H9 (cell line): ENCODE measurements at regions not wholly inside any gene's neighbourhood (a gene's known extent, or its start where the extent isn't known, plus 50 kb on each side); places are given as distances from the start of the nearest gene placed in this dataset.

Source experiments
- DNase-seq: peaks from one replicate; pipeline ENCODE4 v3.0.0-alpha.2; 2017
- H2AFZ ChIP-seq: one replicate; pipeline ENCODE4 v1.6.1; 2013; ENCODE audit warnings: mild to moderate bottlenecking, low read length, control low read depth, moderate library complexity
- H2AK5ac ChIP-seq: 2 replicates; pipeline ENCODE4 v1.6.1; 2013; ENCODE audit warnings: low read length, control low read depth, mixed read lengths; ENCODE audit not compliant: insufficient read length
- H2BK120ac ChIP-seq: one replicate; pipeline ENCODE4 v1.6.1; 2013; ENCODE audit warnings: low read depth, mild to moderate bottlenecking, low read length, control low read depth, inconsistent platforms; ENCODE audit not compliant: poor library complexity, severe bottlenecking
- H2BK12ac ChIP-seq: 2 replicates; pipeline ENCODE4 v1.6.1; 2013; ENCODE audit warnings: low read length, control low read depth, mixed read lengths, low read depth; ENCODE audit not compliant: insufficient read length
- H2BK15ac ChIP-seq: 2 replicates; pipeline ENCODE4 v1.6.1; 2013; ENCODE audit warnings: low read depth, low read length, control low read depth
- H2BK20ac ChIP-seq: one replicate; pipeline ENCODE4 v1.6.1; 2013; ENCODE audit warnings: low read depth, mild to moderate bottlenecking, low read length, control low read depth, inconsistent platforms; ENCODE audit not compliant: poor library complexity, severe bottlenecking
- H2BK5ac ChIP-seq: 2 replicates; pipeline ENCODE4 v1.6.1; 2013; ENCODE audit warnings: low read length, control low read depth, mixed read lengths; ENCODE audit not compliant: insufficient read length
- H3K14ac ChIP-seq: 2 replicates; pipeline ENCODE4 v1.6.1; 2013; ENCODE audit warnings: low read length, control low read depth; ENCODE audit not compliant: insufficient read depth
- H3K18ac ChIP-seq: 2 replicates; pipeline ENCODE4 v1.6.1; 2013; ENCODE audit warnings: low read depth, mild to moderate bottlenecking, mixed read lengths, low read length, control low read depth; ENCODE audit not compliant: insufficient read length
- H3K23ac ChIP-seq: 2 replicates; pipeline ENCODE4 v1.6.1; 2013; ENCODE audit warnings: low read length, control low read depth, mixed read lengths, low read depth; ENCODE audit not compliant: insufficient read length
- H3K23me2 ChIP-seq: 2 replicates; pipeline ENCODE4 v1.6.1; 2013; ENCODE audit warnings: low read depth, mild to moderate bottlenecking, mixed read lengths, low read length, control low read depth; ENCODE audit not compliant: insufficient read length, poor library complexity, severe bottlenecking
- H3K27ac ChIP-seq: 2 replicates; pipeline ENCODE4 v1.5.1; 2013; ENCODE audit warnings: low read length, control low read depth, mixed read lengths, low read depth; ENCODE audit not compliant: insufficient read length
- H3K27me3 ChIP-seq: 2 replicates; pipeline ENCODE4 v1.6.1; 2013; ENCODE audit warnings: low read length, control low read depth, inconsistent platforms; ENCODE audit not compliant: insufficient read depth
- H3K4ac ChIP-seq: 2 replicates; pipeline ENCODE4 v1.6.1; 2013; ENCODE audit warnings: low read depth, mild to moderate bottlenecking, control low read depth, inconsistent platforms, low read length, moderate library complexity
- H3K4me1 ChIP-seq: 2 replicates; pipeline ENCODE4 v1.6.1; 2013; ENCODE audit warnings: low read length, control low read depth, inconsistent platforms; ENCODE audit not compliant: insufficient read depth
- H3K4me2 ChIP-seq: 2 replicates; pipeline ENCODE4 v1.6.1; 2013; ENCODE audit warnings: low read length, control low read depth, mixed read lengths; ENCODE audit not compliant: insufficient read length, insufficient read depth
- H3K56ac ChIP-seq: 2 replicates; pipeline ENCODE4 v1.6.1; 2013; ENCODE audit warnings: low read depth, mild to moderate bottlenecking, mixed read lengths, low read length, control low read depth; ENCODE audit not compliant: insufficient read length
- H3K79me1 ChIP-seq: 2 replicates; pipeline ENCODE4 v1.6.1; 2013; ENCODE audit warnings: low read depth, mild to moderate bottlenecking, moderate library complexity, low read length, control low read depth, inconsistent platforms; ENCODE audit not compliant: insufficient read depth, poor library complexity, severe bottlenecking
- H3K79me2 ChIP-seq: 2 replicates; pipeline ENCODE4 v1.6.1; 2013; ENCODE audit warnings: low read length, control low read depth, inconsistent platforms; ENCODE audit not compliant: insufficient read depth
- H3K9ac ChIP-seq: 2 replicates; pipeline ENCODE4 v1.6.1; 2013; ENCODE audit warnings: low read length, control low read depth, mixed read lengths; ENCODE audit not compliant: insufficient read length; ENCODE audit errors: extremely low read depth
- H3K9me3 ChIP-seq: one replicate; pipeline ENCODE4 v1.6.1; 2013; ENCODE audit warnings: low read depth, low read length, inconsistent platforms; ENCODE audit not compliant: control insufficient read depth
- H3T11ph ChIP-seq: one replicate; pipeline ENCODE4 v1.6.1; 2013; ENCODE audit warnings: mild to moderate bottlenecking, low read length, control low read depth, inconsistent platforms
- H4K20me1 ChIP-seq: one replicate; pipeline ENCODE4 v1.6.1; 2013; ENCODE audit not compliant: control insufficient read depth, insufficient read length, insufficient read depth
- H4K5ac ChIP-seq: 2 replicates; pipeline ENCODE4 v1.6.1; 2013; ENCODE audit warnings: low read depth, mild to moderate bottlenecking, mixed read lengths, low read length, control low read depth; ENCODE audit not compliant: insufficient read length
- H4K8ac ChIP-seq: replicated peaks from 2 replicates; pipeline ENCODE4 v1.6.1; 2013; ENCODE audit warnings: low read length, control low read depth, mixed read lengths, low read depth; ENCODE audit not compliant: insufficient read length
- H4K91ac ChIP-seq: 2 replicates; pipeline ENCODE4 v1.6.1; 2013; ENCODE audit warnings: low read depth, mild to moderate bottlenecking, moderate library complexity, mixed read lengths, low read length, control low read depth; ENCODE audit not compliant: insufficient read length
- H3K27ac Mint-ChIP-seq, 3 experiments: 2 replicates in 2 of 3; 3 replicates in 1 of 3; pipeline ENCODE4 v1.8.0; 2020 to 2021; ENCODE audit warnings: mixed read lengths in 3 of 3, mild to moderate bottlenecking in 1 of 3, moderate library complexity in 1 of 3
- H3K27me3 Mint-ChIP-seq: 2 replicates; pipeline ENCODE4 v1.8.0; 2021; ENCODE audit warnings: low read depth, mild to moderate bottlenecking, moderate library complexity, mixed read lengths
- H3K36me3 Mint-ChIP-seq, 3 experiments: 2 replicates in 2 of 3; 3 replicates in 1 of 3; pipeline ENCODE4 v1.8.0; 2020 to 2021; ENCODE audit warnings: low read depth in 3 of 3, mixed read lengths in 3 of 3; ENCODE audit not compliant: insufficient read depth in 1 of 3
- H3K4me1 Mint-ChIP-seq, 2 experiments: 2 replicates each; pipeline ENCODE4 v1.8.0; 2020; ENCODE audit warnings: mixed read lengths in 2 of 2
- H3K4me3 Mint-ChIP-seq, 2 experiments: 2 replicates in 1 of 2; 3 replicates in 1 of 2; pipeline ENCODE4 v1.8.0; 2020 to 2021; ENCODE audit warnings: mild to moderate bottlenecking in 2 of 2, mixed read lengths in 2 of 2, moderate library complexity in 1 of 2
- H3K9me3 Mint-ChIP-seq, 2 experiments: 2 replicates in 1 of 2; 3 replicates in 1 of 2; pipeline ENCODE4 v1.8.0; 2020; ENCODE audit warnings: mild to moderate bottlenecking in 2 of 2, mixed read lengths in 2 of 2, moderate library complexity in 1 of 2
- WGBS: extraction: QIAGEN DNeasy Blood & Tissue Kit; methylation state at CpG from one replicate; pipeline ENCODE4 v1.1.7; 2013; ENCODE audit warnings: missing lambda C conversion rate, low lambda C conversion rate, mixed read lengths; ENCODE audit not compliant: insufficient read length; ENCODE audit errors: extremely low coverage; 5-methylcytosine and 5-hydroxymethylcytosine counted together
- TF ChIP-seq, protein P1 (sequence below): fragments of 200-600 bp; sonication (generic); conservative IDR thresholded peaks from 3 replicates; pipeline ENCODE4 v1.8.0; 2021; ENCODE audit warnings: antibody characterized with exemption, mild to moderate bottlenecking

DNA sequence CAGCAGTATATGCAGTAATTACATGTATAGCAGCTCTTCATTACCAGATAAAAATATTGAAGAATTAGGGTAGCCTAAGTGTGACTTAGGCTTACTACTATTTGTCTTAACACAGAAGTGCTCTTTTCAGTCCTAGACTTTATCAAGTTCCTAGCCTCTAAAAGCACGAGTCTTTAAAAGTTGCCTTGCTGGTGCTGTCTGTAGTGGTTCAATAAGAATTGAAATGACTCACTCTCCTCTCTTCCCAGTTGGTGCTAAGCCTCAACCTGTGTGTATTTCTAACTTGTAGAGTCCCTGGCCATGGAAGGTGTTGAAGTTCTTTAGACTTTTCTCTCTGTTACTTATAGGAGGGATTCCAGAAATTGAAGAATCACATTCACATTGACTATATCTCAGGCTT is 395.4 kb upstream of the THRB start:
- no peak overlapping the region for H3K27ac Mint-ChIP-seq
- DNase-seq = no peak
- no peak overlapping the region for H4K5ac ChIP-seq
- H3K56ac ChIP-seq = no peak overlapping the region
- no peaks in the 10 kb centered on the region for H3K27me3 Mint-ChIP-seq
- H3K27me3 ChIP-seq = no peaks in the 10 kb centered on the region
- H2AK5ac ChIP-seq = no peak overlapping the region
- H2BK12ac ChIP-seq = no peak overlapping the region
- no peak overlapping the region for H2BK5ac ChIP-seq
- H3K9me3 ChIP-seq = no peaks in the 10 kb centered on the region
- H3T11ph ChIP-seq = no peak overlapping the region
- no peak overlapping the region for H3K9ac ChIP-seq
- no peak overlapping the region for H3K4me2 ChIP-seq
- peaks cover 5 to 6% of the 10 kb centered on the region in 2 experiments; a peak in 2 of 4 replicates for H3K4me1 Mint-ChIP-seq
- H3K4ac ChIP-seq = no peak overlapping the region
- no peak overlapping the region for H2BK120ac ChIP-seq
- H4K20me1 ChIP-seq = no peaks in the 10 kb centered on the region
- H3K79me1 ChIP-seq = no peaks in the 10 kb centered on the region
- no peak overlapping the region for H3K27ac ChIP-seq
- H3K36me3 Mint-ChIP-seq = no peaks in the 10 kb centered on the region
- H3K23me2 ChIP-seq = no peaks in the 10 kb centered on the region
- H3K23ac ChIP-seq = no peak overlapping the region
- no peaks in the 10 kb centered on the region; a peak in 1 of 5 replicates for H3K9me3 Mint-ChIP-seq
- no peak overlapping the region for H2BK20ac ChIP-seq
- no peak overlapping the region for H2BK15ac ChIP-seq
- H4K91ac ChIP-seq = no peak overlapping the region
- TF ChIP-seq, protein P1, sequence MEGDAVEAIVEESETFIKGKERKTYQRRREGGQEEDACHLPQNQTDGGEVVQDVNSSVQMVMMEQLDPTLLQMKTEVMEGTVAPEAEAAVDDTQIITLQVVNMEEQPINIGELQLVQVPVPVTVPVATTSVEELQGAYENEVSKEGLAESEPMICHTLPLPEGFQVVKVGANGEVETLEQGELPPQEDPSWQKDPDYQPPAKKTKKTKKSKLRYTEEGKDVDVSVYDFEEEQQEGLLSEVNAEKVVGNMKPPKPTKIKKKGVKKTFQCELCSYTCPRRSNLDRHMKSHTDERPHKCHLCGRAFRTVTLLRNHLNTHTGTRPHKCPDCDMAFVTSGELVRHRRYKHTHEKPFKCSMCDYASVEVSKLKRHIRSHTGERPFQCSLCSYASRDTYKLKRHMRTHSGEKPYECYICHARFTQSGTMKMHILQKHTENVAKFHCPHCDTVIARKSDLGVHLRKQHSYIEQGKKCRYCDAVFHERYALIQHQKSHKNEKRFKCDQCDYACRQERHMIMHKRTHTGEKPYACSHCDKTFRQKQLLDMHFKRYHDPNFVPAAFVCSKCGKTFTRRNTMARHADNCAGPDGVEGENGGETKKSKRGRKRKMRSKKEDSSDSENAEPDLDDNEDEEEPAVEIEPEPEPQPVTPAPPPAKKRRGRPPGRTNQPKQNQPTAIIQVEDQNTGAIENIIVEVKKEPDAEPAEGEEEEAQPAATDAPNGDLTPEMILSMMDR = no peak
- H3K4me3 Mint-ChIP-seq = no peak overlapping the region
- no peaks in the 10 kb centered on the region for H3K79me2 ChIP-seq
- H2AFZ ChIP-seq = no peak overlapping the region
- no peaks in the 10 kb centered on the region for H3K4me1 ChIP-seq
- H4K8ac ChIP-seq = no peak overlapping the region
- no CpG with 5 or more reads among the region's 1 CpG for WGBS
- H3K14ac ChIP-seq = no peak overlapping the region
- H3K18ac ChIP-seq = no peak overlapping the region
